Panc1 (cell line): ENCODE measurements at regions not wholly inside any gene's neighbourhood (a gene's known extent, or its start where the extent isn't known, plus 50 kb on each side); places are given as distances from the start of the nearest gene placed in this dataset.

Source experiments
- SIN3A ChIP-seq: IDR thresholded peaks from 2 replicates; pipeline ENCODE4 v1.6.1; 2012; ENCODE audit warnings: low read depth, mild to moderate bottlenecking, low read length, moderate library complexity, borderline replicate concordance; ENCODE audit not compliant: insufficient read depth
- TCF7L2 ChIP-seq: IDR thresholded peaks from 2 replicates; pipeline ENCODE4 v1.6.1; 2011; ENCODE audit warnings: mild to moderate bottlenecking, low read depth, low read length, inconsistent platforms
- TF ChIP-seq, protein P1 (sequence below): fragments of 450-650 bp; IDR thresholded peaks from 2 replicates; pipeline ENCODE4 v1.5.1; 2017; ENCODE audit warnings: mild to moderate bottlenecking

DNA sequence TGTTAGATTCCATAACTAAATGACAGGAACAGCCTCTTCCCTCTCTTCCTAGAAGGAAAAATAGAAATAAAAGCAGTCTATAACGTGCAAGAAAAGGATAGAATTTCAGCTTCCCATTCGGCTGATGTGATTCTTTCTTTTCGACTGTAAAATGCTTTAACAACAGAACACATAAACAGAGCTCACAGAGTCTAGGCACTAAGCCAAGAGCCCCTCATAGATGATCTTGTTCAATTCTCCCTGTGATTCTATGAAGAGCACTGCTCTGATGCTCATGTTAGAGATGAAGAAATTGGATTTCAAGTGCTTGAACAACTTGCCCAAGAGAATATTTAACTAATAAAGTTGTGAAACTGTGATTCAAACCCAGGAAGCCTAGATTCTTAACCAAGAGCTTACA is 232.7 kb downstream of the RPAP3 start:
- TF ChIP-seq, protein P1, sequence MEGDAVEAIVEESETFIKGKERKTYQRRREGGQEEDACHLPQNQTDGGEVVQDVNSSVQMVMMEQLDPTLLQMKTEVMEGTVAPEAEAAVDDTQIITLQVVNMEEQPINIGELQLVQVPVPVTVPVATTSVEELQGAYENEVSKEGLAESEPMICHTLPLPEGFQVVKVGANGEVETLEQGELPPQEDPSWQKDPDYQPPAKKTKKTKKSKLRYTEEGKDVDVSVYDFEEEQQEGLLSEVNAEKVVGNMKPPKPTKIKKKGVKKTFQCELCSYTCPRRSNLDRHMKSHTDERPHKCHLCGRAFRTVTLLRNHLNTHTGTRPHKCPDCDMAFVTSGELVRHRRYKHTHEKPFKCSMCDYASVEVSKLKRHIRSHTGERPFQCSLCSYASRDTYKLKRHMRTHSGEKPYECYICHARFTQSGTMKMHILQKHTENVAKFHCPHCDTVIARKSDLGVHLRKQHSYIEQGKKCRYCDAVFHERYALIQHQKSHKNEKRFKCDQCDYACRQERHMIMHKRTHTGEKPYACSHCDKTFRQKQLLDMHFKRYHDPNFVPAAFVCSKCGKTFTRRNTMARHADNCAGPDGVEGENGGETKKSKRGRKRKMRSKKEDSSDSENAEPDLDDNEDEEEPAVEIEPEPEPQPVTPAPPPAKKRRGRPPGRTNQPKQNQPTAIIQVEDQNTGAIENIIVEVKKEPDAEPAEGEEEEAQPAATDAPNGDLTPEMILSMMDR: no peak
- TF ChIP-seq SIN3A (no peak), TCF7L2 (no peak)
